Fibroblast of mammary gland (primary cell): ENCODE measurements at regions not wholly inside any gene's neighbourhood (a gene's known extent, or its start where the extent isn't known, plus 50 kb on each side); places are given as distances from the start of the nearest gene placed in this dataset.

ENCODE experiments used
- DNase-seq: peaks from one replicate; pipeline ENCODE4 v3.0.0-alpha.2; 2010; ENCODE audit warnings: low read depth
- H3K4me3 ChIP-seq: 2 replicates; pipeline ENCODE4 v1.5.1; 2011; ENCODE audit warnings: low read depth, mild to moderate bottlenecking, low read length, moderate library complexity; ENCODE audit not compliant: control insufficient read depth
- CTCF ChIP-seq: conservative IDR thresholded peaks from 2 replicates; pipeline ENCODE4 v1.5.1; 2011; ENCODE audit warnings: low read depth, low read length, inconsistent platforms; ENCODE audit not compliant: control insufficient read depth, insufficient read depth

- no peak for DNase-seq
- no peak overlapping the region for H3K4me3 ChIP-seq
- no peak for TF ChIP-seq CTCF
Measured at GRCh38 chr16:5488581-5488980, 391.0 kb upstream of the EEF2KMT start.

DNA sequence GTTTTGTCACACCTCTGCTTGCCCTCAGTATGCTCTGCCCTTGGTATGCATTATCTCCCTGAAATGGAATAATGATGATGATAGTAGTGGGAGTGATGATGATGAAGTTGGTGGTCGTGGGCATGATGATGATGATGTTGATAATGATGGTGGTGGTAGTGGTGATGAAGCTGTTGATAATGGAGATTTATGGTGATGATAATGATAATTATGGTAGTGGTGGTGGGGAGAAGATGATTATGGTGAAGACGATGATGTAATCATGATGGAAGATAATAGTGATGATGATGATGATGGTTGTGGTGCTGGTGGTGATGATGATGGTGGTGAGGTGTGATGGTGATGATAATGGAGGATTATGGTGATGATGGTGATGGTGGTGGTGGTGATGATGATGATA, 390.1 kb upstream of the EEF2KMT start:
- DNase-seq: no peak
- TF ChIP-seq CTCF: no peak
- H3K4me3 ChIP-seq: no peak overlapping the region

- no peak for DNase-seq
- no peak overlapping the region for H3K4me3 ChIP-seq
- no peak for TF ChIP-seq CTCF
Measured at GRCh38 chr16:5482256-5482655, 384.7 kb upstream of the EEF2KMT start.

DNA sequence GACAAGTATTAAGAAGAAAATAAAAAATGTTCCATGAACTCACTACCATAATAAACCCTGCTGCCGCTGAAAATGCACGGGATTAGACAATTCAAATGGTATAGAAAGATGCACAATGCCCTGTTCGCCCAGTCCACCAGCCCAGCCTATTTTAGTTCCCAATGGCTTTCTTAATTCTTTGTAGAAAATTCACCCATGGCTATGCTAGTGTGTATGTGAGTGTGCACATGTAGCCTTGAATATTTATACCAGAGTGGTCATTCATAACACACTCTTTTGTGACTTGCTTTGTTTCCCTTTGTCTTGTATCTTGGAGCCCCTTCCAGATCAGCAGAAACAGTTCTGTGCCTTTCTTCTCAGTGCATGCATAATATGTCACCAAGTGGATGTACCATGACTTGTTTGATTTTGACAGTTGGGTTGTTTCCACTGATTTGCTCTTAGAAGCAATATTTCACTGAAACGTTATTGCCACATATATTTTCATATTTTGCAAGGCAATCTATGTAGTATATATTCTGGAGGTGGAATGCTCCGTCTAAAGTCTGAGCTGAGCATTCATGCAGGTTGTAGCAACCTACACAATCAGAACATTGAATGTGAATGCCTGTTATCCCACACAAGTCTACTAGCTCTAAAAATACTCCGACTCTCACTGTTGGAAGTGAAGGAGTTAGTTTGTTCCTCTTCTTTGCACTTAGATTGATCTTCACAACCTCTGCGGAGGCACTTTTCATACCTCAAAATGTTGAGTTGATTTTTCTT, 383.0 kb upstream of the EEF2KMT start:
- TF ChIP-seq CTCF: no peak
- no peak overlapping the region for H3K4me3 ChIP-seq
- DNase-seq: no peak

DNA sequence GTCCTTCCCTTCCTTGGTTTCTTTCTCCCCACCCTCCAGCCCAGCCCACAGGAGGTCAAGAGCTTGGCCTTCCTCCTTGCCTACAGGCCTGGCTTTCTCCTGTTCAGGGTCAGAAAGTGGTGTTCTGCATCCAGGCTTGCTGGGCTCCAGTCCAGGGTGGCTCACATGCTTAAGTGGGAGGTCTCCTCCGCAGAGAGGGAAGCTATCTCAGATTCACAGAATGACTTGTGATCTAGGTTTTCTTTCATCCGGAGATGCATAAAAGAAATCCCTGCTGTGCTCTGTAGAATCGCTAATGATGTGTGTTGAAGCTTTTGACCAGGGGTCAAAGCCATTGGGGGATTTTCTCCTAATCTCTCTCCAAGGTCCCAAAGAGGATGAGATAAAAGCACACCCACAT, 382.3 kb upstream of the EEF2KMT start:
- no peak overlapping the region for H3K4me3 ChIP-seq
- TF ChIP-seq CTCF: no peak
- DNase-seq: no peak

GRCh38 chr16:5478036-5478435, 380.4 kb upstream of the EEF2KMT start:
- no peak for TF ChIP-seq CTCF
- H3K4me3 ChIP-seq: no peak overlapping the region
- no peak for DNase-seq

DNA sequence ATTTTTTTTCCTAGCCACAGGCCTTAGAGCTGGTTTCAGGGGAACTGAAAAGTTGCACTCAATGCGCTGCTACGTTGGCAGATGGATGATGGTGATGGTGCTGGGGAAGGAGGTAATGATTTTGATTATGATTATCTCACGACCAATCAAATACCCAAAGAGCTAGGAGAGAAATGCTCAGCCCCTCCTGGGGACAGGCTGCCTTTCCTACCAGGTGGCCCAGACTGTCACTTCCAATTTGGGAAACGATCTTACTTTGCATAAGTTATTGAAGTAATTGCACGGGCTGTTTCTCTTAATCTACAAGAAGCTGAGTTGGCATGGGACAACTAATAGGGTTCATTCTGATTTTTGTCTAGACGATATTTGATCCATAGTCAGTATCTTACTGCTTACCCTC, 379.7 kb upstream of the EEF2KMT start:
- DNase-seq: no peak
- no peak for TF ChIP-seq CTCF
- H3K4me3 ChIP-seq: no peak overlapping the region
